Keratinocyte (primary cell): ENCODE measurements at regions not wholly inside any gene's neighbourhood (a gene's known extent, or its start where the extent isn't known, plus 50 kb on each side); places are given as distances from the start of the nearest gene placed in this dataset.

Experiments
- EZH2 ChIP-seq: IDR thresholded peaks from one replicate; pipeline ENCODE4 v1.6.1; 2012; ENCODE audit warnings: inconsistent platforms, mild to moderate bottlenecking, low read length, moderate library complexity
- TF ChIP-seq, protein P1 (sequence below), 3 experiments: IDR thresholded peaks in 1 of 3; conservative IDR thresholded peaks in 1 of 3; optimal IDR thresholded peaks in 1 of 3; 2 replicates in 2 of 3; 3 replicates in 1 of 3; pipeline versions ENCODE3 to v1.5.1; 2011; ENCODE audit warnings: low read length in 3 of 3, mild to moderate bottlenecking in 3 of 3, moderate library complexity in 2 of 3, control low read depth in 1 of 3, inconsistent platforms in 1 of 3; ENCODE audit not compliant: insufficient read depth in 2 of 3; ENCODE audit errors: extremely low read depth in 1 of 3

DNA sequence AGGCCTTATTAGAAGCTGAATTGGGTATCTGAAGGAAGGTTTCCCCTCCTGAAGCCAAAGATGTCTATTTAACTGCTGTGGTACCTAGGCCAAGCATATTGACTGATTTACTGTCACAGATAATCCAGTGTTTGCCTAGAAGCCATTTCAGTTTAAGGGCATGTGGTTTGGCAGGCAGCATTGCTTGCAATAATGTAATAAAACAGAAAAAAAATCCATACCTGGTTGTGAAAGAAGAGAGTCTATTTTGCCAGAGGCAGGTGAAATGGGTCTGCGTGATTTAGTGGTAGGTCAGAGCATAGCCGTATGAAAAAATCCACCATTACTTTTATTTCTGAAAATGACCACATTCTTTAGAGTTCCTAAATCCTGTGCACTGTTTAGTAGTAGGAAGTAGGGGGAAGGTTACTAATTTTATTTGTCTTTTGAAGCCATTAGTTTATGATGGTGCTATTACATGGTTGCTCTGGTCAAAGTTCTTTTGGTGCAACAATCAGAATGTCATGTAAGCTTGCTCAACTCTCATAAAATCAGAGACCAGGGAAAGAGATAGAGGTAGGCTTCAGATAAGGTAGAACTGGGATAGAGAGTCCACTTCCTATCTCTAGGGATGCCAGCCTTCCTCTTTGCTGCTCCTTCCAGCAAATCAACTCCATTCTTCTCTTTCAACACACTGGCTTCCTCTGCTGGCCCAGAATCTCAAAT lies 343.4 kb downstream of the GPD2 start:
- TF ChIP-seq, protein P1, sequence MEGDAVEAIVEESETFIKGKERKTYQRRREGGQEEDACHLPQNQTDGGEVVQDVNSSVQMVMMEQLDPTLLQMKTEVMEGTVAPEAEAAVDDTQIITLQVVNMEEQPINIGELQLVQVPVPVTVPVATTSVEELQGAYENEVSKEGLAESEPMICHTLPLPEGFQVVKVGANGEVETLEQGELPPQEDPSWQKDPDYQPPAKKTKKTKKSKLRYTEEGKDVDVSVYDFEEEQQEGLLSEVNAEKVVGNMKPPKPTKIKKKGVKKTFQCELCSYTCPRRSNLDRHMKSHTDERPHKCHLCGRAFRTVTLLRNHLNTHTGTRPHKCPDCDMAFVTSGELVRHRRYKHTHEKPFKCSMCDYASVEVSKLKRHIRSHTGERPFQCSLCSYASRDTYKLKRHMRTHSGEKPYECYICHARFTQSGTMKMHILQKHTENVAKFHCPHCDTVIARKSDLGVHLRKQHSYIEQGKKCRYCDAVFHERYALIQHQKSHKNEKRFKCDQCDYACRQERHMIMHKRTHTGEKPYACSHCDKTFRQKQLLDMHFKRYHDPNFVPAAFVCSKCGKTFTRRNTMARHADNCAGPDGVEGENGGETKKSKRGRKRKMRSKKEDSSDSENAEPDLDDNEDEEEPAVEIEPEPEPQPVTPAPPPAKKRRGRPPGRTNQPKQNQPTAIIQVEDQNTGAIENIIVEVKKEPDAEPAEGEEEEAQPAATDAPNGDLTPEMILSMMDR (optimal IDR thresholded peaks at IDR 0.05 in 1 of 3, IDR thresholded peaks at IDR 0.05 in 1 of 3, conservative IDR thresholded peaks at IDR 0.05 in 1 of 3; ENCODE audit: extremely low read depth in 1 of 3, insufficient read depth in 2 of 3, low read length in 3 of 3) = no peak
- no peak for TF ChIP-seq EZH2
